Adipocyte (in vitro differentiated cells): ENCODE measurements at regions not wholly inside any gene's neighbourhood (a gene's known extent, or its start where the extent isn't known, plus 50 kb on each side); places are given as distances from the start of the nearest gene placed in this dataset.

Experiments used
- DNase-seq: peaks from one replicate; pipeline ENCODE4 v3.0.0-alpha.2; 2015; ENCODE audit warnings: low read depth
- H3K27me3 ChIP-seq: replicated peaks from 2 replicates; pipeline ENCODE4 v1.7.0; 2013; ENCODE audit warnings: mild to moderate bottlenecking, low read length, moderate library complexity; ENCODE audit not compliant: control insufficient read depth, insufficient read depth
- H3K36me3 ChIP-seq: 2 replicates; pipeline ENCODE4 v1.7.0; 2013; ENCODE audit warnings: low read length, mild to moderate bottlenecking, moderate library complexity; ENCODE audit not compliant: control insufficient read depth, insufficient read depth, severe bottlenecking
- H3K4me1 ChIP-seq: 2 replicates; pipeline ENCODE4 v1.7.0; 2013; ENCODE audit warnings: mild to moderate bottlenecking, low read length, moderate library complexity; ENCODE audit not compliant: control insufficient read depth, insufficient read depth
- H3K4me3 ChIP-seq: 2 replicates; pipeline ENCODE4 v1.7.0; 2013; ENCODE audit warnings: mild to moderate bottlenecking, low read length, moderate library complexity
- H3K9ac ChIP-seq: 2 replicates; pipeline ENCODE4 v1.7.0; 2013; ENCODE audit warnings: mild to moderate bottlenecking, low read length, moderate library complexity
- H3K9me3 ChIP-seq: 2 replicates; pipeline ENCODE4 v1.7.0; 2013; ENCODE audit warnings: mild to moderate bottlenecking, low read length, moderate library complexity; ENCODE audit not compliant: control insufficient read depth

- Histone ChIP-seq H3K9me3 (no peaks in the 10 kb centered on the region), H3K27me3 (no peaks in the 10 kb centered on the region), H3K9ac (no peak overlapping the region), H3K36me3 (no peaks in the 10 kb centered on the region), H3K4me1 (no peaks in the 10 kb centered on the region), H3K4me3 (no peak overlapping the region)
- no peak for DNase-seq
These were observed 335.4 kb upstream of the FAT1 start for GRCh38 chr4:187059021-187059420.

- no peak for DNase-seq
- no peaks in the 10 kb centered on the region for H3K27me3 ChIP-seq
- no peaks in the 10 kb centered on the region for H3K9me3 ChIP-seq
- H3K36me3 ChIP-seq = no peaks in the 10 kb centered on the region
- H3K4me3 ChIP-seq = no peak overlapping the region
- H3K4me1 ChIP-seq = no peaks in the 10 kb centered on the region
- no peak overlapping the region for H3K9ac ChIP-seq
These were observed 336.2 kb upstream of the FAT1 start for GRCh38 chr4:187059895-187060294.

GRCh38 chr4:187060551-187060950, 336.9 kb upstream of the FAT1 start:
- Histone ChIP-seq H3K4me1 (no peaks in the 10 kb centered on the region), H3K9ac (no peak overlapping the region), H3K9me3 (no peaks in the 10 kb centered on the region), H3K27me3 (no peaks in the 10 kb centered on the region), H3K36me3 (no peaks in the 10 kb centered on the region), H3K4me3 (no peak overlapping the region)
- no peak for DNase-seq

- Histone ChIP-seq H3K36me3 (no peaks in the 10 kb centered on the region), H3K27me3 (no peaks in the 10 kb centered on the region), H3K4me1 (no peaks in the 10 kb centered on the region), H3K9ac (no peak overlapping the region), H3K9me3 (no peaks in the 10 kb centered on the region), H3K4me3 (no peak overlapping the region)
- no peak for DNase-seq
These were observed 339.6 kb upstream of the FAT1 start for GRCh38 chr4:187063251-187063650.

- Histone ChIP-seq H3K9ac (no peak overlapping the region), H3K27me3 (no peaks in the 10 kb centered on the region), H3K36me3 (no peaks in the 10 kb centered on the region), H3K4me1 (no peaks in the 10 kb centered on the region), H3K9me3 (no peaks in the 10 kb centered on the region), H3K4me3 (no peak overlapping the region)
- DNase-seq = no peak
These were observed 340.4 kb upstream of the FAT1 start for GRCh38 chr4:187064033-187064432.

- peak; percentile 56 for DNase-seq
- no peaks in the 10 kb centered on the region for H3K4me1 ChIP-seq
- H3K9me3 ChIP-seq = no peaks in the 10 kb centered on the region
- no peak overlapping the region for H3K9ac ChIP-seq
- H3K4me3 ChIP-seq = no peak overlapping the region
- no peaks in the 10 kb centered on the region for H3K27me3 ChIP-seq
- no peaks in the 10 kb centered on the region for H3K36me3 ChIP-seq
These were observed 341.7 kb upstream of the FAT1 start for GRCh38 chr4:187065396-187065795.

GRCh38 chr4:187065806-187066205, 342.1 kb upstream of the FAT1 start:
- Histone ChIP-seq H3K4me1 (no peaks in the 10 kb centered on the region), H3K9me3 (no peaks in the 10 kb centered on the region), H3K4me3 (no peak overlapping the region), H3K36me3 (no peaks in the 10 kb centered on the region), H3K9ac (no peak overlapping the region), H3K27me3 (no peaks in the 10 kb centered on the region)
- DNase-seq = no peak

GRCh38 chr4:187069398-187069797, 345.7 kb upstream of the FAT1 start:
- Histone ChIP-seq H3K4me1 (no peaks in the 10 kb centered on the region), H3K4me3 (no peak overlapping the region), H3K27me3 (no peaks in the 10 kb centered on the region), H3K9ac (no peak overlapping the region), H3K36me3 (no peaks in the 10 kb centered on the region), H3K9me3 (no peaks in the 10 kb centered on the region)
- no peak for DNase-seq

- no peak overlapping the region for H3K9ac ChIP-seq
- H3K27me3 ChIP-seq = no peaks in the 10 kb centered on the region
- no peak for DNase-seq
- no peaks in the 10 kb centered on the region for H3K4me1 ChIP-seq
- no peaks in the 10 kb centered on the region for H3K36me3 ChIP-seq
- no peaks in the 10 kb centered on the region for H3K9me3 ChIP-seq
- H3K4me3 ChIP-seq = no peak overlapping the region
These were observed 346.5 kb upstream of the FAT1 start for GRCh38 chr4:187070158-187070557.

GRCh38 chr4:187070740-187071139, 347.1 kb upstream of the FAT1 start:
- H3K9me3 ChIP-seq = no peaks in the 10 kb centered on the region
- H3K4me3 ChIP-seq = no peak overlapping the region
- no peak overlapping the region for H3K9ac ChIP-seq
- no peaks in the 10 kb centered on the region for H3K27me3 ChIP-seq
- H3K36me3 ChIP-seq = no peaks in the 10 kb centered on the region
- H3K4me1 ChIP-seq = no peaks in the 10 kb centered on the region
- no peak for DNase-seq

GRCh38 chr4:187071946-187072600, 348.4 kb upstream of the FAT1 start:
- no peak overlapping the region for H3K4me3 ChIP-seq
- H3K9me3 ChIP-seq = no peaks in the 10 kb centered on the region
- no peak overlapping the region for H3K9ac ChIP-seq
- DNase-seq = no peak
- no peaks in the 10 kb centered on the region for H3K27me3 ChIP-seq
- H3K36me3 ChIP-seq = no peaks in the 10 kb centered on the region
- no peaks in the 10 kb centered on the region for H3K4me1 ChIP-seq

- Histone ChIP-seq H3K4me3 (no peak overlapping the region), H3K36me3 (no peaks in the 10 kb centered on the region), H3K27me3 (no peaks in the 10 kb centered on the region), H3K4me1 (no peaks in the 10 kb centered on the region), H3K9ac (no peak overlapping the region), H3K9me3 (no peaks in the 10 kb centered on the region)
- DNase-seq = no peak
These were observed 350.2 kb upstream of the FAT1 start for GRCh38 chr4:187073820-187074219.
